Jurkat, Clone E6-1 (cell line): ENCODE measurements at regions not wholly inside any gene's neighbourhood (a gene's known extent, or its start where the extent isn't known, plus 50 kb on each side); places are given as distances from the start of the nearest gene placed in this dataset.
"Not testable (repeated sequence)": the region's sequence is repeated elsewhere in the genome, so short reads cannot be mapped to it uniquely, and the experiment has no call there.

Experiments used
- DNase-seq: peaks from one replicate; pipeline ENCODE4 v3.0.0-alpha.2; 2011; ENCODE audit warnings: low read depth, low spot score
- H3K4me3 ChIP-seq: 2 replicates; pipeline ENCODE4 v1.5.1; 2011; ENCODE audit warnings: mild to moderate bottlenecking, low read length, control low read depth, moderate library complexity

DNA sequence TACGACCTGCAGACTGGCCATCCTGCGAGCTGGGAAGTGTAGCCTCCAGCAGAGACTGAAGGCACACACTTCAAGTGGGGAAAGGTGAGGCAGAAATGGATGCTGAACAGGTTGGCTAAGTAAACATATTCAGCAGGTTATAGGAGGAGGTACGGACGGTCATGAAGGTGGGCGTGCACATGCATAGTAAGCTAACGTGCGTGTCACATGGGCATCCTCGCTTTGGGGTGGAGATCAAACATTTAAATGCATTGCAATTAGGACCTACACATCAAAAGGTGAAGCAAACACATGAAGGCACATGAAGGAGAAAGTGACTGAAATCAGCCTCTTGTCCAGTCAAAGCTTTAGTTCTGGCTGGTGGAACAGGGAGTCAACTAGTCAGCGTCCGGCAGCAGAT is 305.6 kb upstream of the EXOC2 start:
- no peak overlapping the region for H3K4me3 ChIP-seq
- DNase-seq, result no peak

- no peak for DNase-seq
- no peak overlapping the region for H3K4me3 ChIP-seq
Measured at GRCh38 chr6:996271-996852, 303.4 kb upstream of the EXOC2 start.

GRCh38 chr6:991192-991591 is 298.3 kb upstream of the EXOC2 start:
- H3K4me3 ChIP-seq, result no peak overlapping the region
- no peak for DNase-seq

GRCh38 chr6:984031-984430 is 291.1 kb upstream of the EXOC2 start:
- H3K4me3 ChIP-seq, result no peak overlapping the region
- peak; percentile 54 for DNase-seq

DNA sequence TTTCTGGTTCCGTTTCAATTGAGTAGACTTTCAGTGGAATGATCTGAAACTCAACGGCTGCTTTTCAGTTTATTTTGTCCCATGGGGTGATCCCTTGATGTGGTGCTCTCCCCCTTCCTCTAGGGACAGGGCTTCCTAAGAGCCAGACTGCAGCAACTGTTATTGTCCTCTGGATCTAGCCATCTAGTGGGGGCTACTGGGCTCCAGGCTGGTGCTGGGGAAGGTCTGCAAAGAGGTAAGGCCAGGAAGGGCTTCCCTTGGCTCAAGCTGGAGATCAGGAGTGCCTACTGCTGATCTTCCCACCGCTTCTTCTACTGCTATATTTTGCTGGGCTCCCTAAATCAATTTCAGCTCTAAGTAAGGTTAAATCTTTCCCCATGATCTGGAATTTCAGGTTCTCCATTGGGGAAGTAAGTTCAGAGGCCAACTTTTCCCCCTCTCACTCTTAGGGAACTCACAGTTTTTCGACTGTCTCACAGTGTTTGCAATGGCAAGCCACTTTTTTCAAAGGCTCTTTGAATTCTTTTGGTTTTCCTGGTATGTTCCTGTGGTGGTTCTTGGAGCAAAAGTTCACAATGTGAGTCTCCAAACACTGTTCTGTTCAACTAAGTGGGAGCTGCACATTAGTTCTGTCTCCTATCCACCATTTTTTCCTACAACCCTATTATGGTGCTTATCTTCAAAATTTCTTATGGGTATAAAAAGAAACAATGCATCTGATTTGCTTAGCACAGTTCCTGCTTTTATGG is 286.2 kb upstream of the EXOC2 start:
- no peak overlapping the region for H3K4me3 ChIP-seq
- DNase-seq, result no peak

DNA sequence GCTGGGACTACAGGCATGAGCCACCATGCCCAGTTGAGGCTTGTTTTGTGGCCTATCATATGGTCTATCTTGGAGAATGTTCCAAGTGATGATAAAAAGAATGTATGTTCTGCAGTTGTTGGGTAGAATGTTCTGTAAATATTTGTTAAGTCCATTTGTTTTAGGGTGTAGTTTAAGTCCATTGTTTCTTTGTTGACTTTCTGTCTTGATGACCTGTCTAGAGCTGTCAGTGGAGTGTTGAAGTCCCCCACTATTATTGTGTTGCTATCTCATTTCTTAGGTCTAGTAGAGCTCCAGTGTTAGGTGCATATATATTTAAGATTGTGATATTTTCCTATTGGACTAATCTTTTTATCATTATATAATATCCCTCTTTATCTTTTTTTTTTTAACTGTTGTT is 284.3 kb upstream of the EXOC2 start:
- not testable (repeated sequence) for DNase-seq, H3K4me3 ChIP-seq

DNA sequence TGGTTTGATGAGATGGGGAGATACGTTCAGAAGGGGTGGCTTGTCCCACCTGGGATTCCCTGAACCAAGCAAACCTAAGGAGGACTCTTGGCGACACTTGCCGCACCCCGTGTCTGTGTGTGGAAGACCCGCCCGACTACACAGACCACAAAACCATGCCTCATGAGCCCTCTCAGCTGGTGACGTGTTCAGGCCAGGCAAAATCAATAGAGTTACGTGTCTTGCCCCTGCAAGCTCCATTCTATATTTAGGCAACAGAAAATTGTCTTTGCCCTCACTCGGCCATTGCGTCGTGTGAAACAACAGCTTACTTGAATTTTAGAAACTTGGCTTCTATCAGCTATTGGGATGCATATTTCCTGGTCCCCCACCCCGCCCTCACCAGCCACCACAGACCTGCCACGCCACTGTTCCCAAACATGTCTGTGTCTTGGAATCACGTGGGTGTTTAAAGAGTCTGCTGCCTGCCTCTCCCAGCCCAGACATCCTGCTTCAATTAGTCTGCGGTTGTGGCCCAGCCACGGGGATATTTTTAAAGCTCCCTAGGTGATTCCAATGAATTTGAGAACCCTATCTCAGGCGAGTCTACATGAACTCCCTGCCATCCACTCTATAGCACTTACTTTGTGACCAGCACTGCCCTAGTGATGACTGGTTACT is 279.2 kb upstream of the EXOC2 start:
- DNase-seq, result no peak

DNA sequence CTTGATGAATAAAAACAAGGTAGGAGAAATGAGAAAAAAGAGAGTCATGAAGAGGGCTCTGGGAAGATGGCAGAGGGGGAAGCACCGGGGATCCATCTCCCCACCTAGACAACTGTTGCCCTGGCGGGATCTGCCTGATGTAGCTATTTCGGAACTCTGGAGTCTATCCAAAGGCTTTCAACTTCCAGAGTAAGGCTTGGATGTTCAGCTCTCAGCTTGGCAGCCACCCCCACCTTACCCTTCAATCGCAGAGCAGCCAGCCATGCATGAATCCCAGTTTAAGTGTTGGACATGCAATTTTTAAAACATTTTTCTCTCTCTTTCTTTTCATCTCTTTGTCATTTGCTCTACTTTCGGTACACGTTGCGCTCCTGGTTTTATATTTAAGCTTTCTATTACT is 275.9 kb upstream of the EXOC2 start:
- H3K4me3 ChIP-seq, result no peak overlapping the region
- no peak for DNase-seq

More for the DNA sequence above, 279.2 kb upstream of the EXOC2 start:
- no peak overlapping the region for H3K4me3 ChIP-seq

DNA sequence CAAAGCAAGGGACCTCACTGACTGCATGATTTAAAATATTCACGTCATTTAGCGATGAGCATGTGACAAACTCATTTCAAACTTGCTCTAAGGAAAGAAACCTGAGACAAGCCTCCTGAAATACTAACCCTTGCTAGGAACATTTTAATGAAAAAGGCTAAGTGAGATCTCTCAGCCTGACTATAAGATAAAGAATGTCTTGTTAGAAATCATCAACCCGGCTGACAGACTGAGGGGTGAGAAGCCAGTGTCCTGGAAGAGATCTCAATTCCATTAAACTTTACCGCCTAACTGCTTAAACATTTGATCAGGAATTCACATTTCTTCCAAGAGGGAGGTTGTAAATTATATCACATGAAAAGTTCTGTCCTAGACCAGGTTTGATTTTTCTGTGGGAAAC is 274.8 kb upstream of the EXOC2 start:
- H3K4me3 ChIP-seq, result no peak overlapping the region
- no peak for DNase-seq

DNA sequence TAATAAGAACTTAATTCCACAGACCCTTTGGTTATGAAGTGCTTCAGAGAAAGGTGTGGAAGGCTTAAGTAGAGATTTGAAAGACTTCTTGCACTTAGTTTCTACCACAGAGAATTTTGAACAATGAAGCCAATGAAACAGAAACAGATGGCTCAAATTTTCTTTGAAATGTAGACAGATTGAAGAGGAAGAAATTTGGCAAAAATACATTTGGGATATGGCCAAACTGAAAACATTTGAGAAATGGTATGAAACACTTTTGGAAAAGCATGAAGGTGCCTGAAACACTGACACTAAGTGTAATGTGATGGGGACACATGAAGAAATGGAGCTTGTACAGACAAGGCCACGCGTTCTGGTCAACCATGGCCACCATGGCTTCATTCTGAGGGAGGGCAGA is 272.4 kb upstream of the EXOC2 start:
- DNase-seq, result no peak
- no peak overlapping the region for H3K4me3 ChIP-seq

GRCh38 chr6:963456-963855 is 270.5 kb upstream of the EXOC2 start:
- H3K4me3 ChIP-seq, result no peak overlapping the region
- no peak for DNase-seq

GRCh38 chr6:961407-961960 is 268.5 kb upstream of the EXOC2 start:
- DNase-seq, result no peak
- H3K4me3 ChIP-seq, result no peak overlapping the region

DNA sequence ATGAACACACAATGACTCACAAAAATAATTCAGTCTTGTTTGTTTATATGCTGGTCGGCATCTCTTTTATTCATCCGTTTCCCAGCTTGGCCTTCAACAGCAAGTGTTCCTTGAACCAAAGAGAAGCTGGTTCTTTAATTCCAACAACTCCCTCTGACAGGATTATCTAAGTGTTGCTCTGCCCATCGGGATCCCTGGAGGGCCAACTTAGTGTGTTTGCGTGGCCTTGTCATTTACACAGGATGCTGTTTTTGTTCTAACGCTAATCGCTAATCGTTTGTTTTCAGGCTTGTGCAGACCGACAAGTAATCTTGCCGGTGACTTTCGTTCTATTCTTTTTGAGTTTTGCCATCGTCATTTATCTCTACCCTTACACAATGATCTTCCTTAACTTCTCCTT is 267.4 kb upstream of the EXOC2 start:
- no peak overlapping the region for H3K4me3 ChIP-seq
- no peak for DNase-seq

DNA sequence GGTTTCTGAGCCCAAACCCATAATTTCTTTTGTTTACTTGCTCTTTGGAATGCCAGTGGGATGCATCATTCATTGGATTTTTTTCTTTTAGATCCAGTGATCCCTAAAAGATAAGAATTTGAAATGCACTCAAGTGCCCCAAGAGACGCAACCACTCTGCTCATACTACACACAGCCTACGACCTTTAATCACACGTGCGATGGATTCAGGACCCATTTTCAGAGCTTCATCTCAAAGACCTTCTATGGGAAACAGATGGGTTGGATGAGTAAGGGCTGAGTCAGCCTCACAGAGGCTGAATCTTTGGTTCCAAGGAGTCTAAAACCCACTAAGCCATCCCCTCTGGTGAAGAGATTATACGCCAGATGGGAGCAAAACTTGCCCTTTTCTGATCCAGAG is 265.5 kb upstream of the EXOC2 start:
- no peak overlapping the region for H3K4me3 ChIP-seq
- DNase-seq, result no peak

DNA sequence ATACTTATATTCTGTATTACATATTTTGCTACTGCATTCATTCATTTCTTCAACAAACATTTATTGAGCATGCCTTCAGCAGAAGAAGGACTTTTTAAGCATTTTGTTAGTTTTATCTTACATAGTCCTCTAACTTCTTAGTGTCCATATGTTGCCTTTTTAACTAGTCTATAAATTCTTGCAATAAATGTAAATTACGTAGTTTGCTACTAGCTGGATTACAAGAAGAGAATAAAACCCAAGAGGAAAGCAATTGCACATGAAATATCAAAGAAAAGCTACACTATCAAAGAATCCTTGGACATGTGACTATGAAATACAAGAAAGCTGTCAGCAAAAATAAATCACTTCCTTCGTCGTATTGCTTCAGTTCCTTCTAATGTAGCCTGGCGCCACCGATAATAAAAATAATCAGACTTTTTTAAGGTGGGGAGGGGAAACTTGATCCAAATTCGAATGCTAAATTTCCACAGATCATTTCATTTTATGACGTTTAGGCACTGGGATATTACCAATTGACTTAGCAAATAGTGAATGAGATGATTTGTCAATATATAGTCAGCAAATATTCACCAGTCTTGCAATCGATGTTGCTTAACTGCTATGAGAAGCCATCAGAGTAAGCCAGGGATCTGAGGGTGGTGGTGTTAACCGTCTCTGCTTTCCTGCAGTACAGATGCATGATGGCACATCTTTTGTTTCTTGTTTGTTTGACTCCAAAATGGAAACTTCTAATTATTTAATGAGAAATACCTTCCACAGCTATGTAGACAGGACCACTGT is 258.7 kb upstream of the EXOC2 start:
- no peak overlapping the region for H3K4me3 ChIP-seq
- no peak for DNase-seq

DNA sequence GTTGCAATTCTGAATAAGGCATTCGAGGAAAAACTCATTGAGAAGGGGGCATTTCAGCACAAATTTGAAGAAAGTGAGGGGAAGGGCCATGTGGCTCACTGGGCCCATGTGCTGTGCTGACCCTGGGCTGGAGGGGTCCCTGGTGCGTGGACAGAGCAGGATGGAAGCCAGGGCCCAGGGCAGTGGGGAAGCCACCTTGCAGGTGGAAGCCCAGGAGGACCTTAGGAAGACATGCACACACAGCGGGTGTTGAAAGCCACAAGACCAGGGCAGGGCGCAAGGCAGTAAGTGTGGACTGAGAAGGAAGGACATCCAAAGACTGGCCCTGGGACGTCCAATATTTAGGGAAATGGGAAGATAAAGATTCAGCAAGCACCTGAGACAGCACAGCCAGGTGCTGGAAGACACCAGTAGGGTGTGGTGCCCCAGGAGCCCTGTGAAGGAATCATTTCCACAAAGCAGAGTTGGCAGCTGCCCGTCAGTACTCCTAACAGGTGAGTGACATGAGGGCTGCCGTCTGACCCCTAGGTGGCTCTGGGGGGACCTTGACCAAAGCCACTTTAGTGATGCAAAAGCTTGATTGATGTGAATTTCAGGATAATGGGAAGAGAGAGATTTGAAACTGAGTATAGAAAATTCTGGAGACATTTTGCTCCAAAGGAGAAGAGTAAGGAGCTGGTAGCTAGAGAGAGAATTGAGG is 254.4 kb upstream of the EXOC2 start:
- no peak for DNase-seq
- H3K4me3 ChIP-seq, result no peak overlapping the region

GRCh38 chr6:946546-946945 is 253.6 kb upstream of the EXOC2 start:
- H3K4me3 ChIP-seq, result no peak overlapping the region
- DNase-seq, result no peak

- no peak overlapping the region for H3K4me3 ChIP-seq
- DNase-seq, result no peak
Measured at GRCh38 chr6:939526-940252, 246.8 kb upstream of the EXOC2 start.
